ENCODE measurements at regions not wholly inside any gene's neighbourhood (a gene's known extent, or its start where the extent isn't known, plus 50 kb on each side); places are given as distances from the start of the nearest gene placed in this dataset.

GRCh38 chr9:95718263-95718662 is 157.2 kb upstream of the ERCC6L2 start:
- no peak for TF ChIP-seq EZH2phosphoT487 (IDR thresholded peaks at IDR 0.05; ENCODE audit: borderline replicate concordance, low read length)
- no peak for TF ChIP-seq CTCF (conservative IDR thresholded peaks at IDR 0.05; ENCODE audit: low read depth, low read length)

Data from PC-3 (cell line).